Lower leg skin (tissue), 3 donors: ENCODE measurements at regions not wholly inside any gene's neighbourhood (a gene's known extent, or its start where the extent isn't known, plus 50 kb on each side); places are given as distances from the start of the nearest gene placed in this dataset.

ENCODE experiments used
- CTCF ChIP-seq, 3 donors: fragments of 450-650 bp; IDR thresholded peaks; one replicate each; pipeline ENCODE4 v1.5.1; 2016; ENCODE audit warnings: antibody characterized with exemption in 3 of 3, mild to moderate bottlenecking in 3 of 3, moderate library complexity in 2 of 3
- POLR2A ChIP-seq, 2 donors: fragments of 450-650 bp; IDR thresholded peaks; one replicate each; pipeline ENCODE4 v1.6.1; 2016 to 2017; ENCODE audit warnings: antibody characterized with exemption in 2 of 2, mild to moderate bottlenecking in 1 of 2, moderate library complexity in 1 of 2

GRCh38 chr7:68914006-68914405, 684.3 kb upstream of the AUTS2 start:
- TF ChIP-seq CTCF (IDR thresholded peaks at IDR 0.05) (no peak), POLR2A (IDR thresholded peaks at IDR 0.05) (no peak)
